GM18867 (cell line): ENCODE measurements at regions not wholly inside any gene's neighbourhood (a gene's known extent, or its start where the extent isn't known, plus 50 kb on each side); places are given as distances from the start of the nearest gene placed in this dataset.

Source experiments
- ATAC-seq: cut with Tn5 transposase; IDR thresholded peaks from one replicate; pipeline ENCODE4 v1.9.1; 2021; ENCODE audit warnings: mild to moderate bottlenecking, moderate library complexity; ENCODE audit not compliant: unreplicated experiment

DNA sequence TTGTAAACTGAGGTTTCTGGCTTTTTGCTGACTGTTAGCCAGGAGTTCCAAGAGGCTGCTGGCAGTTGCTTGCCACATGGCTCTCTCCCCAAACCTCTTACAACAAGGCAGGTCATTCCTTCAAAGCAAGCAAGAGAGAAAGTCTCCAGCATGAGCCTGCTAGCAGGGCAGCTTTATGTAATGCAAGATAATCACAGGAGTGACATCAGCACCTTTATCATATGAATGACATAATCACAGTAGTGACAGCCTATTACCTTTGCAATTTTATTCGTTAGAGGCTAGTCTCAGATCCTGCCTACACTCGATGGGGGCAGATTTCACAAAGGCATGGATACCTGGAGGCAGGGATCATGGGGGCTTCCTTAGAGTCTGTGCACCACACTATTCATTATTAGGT is 79.5 kb upstream of the KCNJ16 start:
- ATAC-seq = no peak

GRCh38 chr17:69997332-69997731 is 77.7 kb upstream of the KCNJ16 start:
- no peak for ATAC-seq

DNA sequence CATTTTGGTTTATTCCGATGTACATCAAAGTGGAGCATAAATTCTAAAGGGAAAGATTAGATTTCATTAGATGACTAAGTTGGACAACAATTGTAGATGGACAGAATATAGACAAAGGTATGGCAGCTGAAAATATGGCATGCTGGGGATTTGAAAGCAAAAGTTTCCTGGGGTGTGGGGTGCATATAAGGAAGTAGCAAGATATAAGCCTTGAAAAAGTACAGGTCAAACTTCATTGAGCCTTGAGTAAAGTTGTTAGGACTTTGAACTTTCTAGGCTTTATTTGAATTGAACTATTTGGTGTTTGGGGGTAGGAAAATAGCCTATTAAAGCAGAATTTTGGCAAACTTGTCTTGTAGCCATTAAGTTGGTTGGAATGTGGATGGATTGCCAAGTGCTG is 75.8 kb upstream of the KCNJ16 start:
- ATAC-seq = no peak

DNA sequence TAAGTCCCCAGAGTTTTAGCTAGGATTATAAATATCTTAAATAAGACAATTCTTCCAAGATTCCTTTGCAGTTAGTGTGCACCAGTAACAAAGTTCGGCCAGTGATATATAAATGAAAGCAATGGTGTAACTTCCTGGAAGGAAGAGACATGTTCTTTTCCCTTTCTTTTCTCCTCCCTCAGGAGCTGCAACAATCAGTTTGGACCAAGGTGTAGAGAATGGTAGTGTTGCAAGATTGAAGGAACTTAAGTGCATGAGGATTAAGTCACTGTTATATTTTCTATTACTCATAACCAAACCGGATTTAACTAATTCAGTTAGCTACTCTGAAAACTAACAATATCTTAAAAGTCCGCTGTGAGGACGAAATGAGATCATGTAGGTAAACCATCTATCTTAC is 68.9 kb upstream of the KCNJ16 start:
- ATAC-seq = no peak

DNA sequence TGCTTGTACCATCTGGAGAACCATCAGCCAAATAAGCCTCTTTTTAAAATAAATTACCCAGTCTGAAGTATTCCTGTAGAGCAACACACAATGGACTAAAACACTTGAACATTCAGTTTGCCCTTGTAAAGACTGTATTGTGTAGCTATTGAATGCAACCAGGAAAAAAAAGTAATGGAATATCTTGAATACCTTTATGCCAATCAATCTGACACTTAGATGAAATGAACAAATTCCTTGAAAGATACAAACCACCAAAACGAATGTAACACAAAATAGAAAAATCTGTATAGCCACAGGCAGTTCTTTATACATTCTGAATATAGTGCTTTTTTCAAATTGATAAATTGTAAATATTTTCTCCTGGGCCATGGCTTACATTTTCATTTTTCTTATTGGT is 63.3 kb upstream of the KCNJ16 start:
- no peak for ATAC-seq

GRCh38 chr17:70013911-70014310 is 61.1 kb upstream of the KCNJ16 start:
- no peak for ATAC-seq

DNA sequence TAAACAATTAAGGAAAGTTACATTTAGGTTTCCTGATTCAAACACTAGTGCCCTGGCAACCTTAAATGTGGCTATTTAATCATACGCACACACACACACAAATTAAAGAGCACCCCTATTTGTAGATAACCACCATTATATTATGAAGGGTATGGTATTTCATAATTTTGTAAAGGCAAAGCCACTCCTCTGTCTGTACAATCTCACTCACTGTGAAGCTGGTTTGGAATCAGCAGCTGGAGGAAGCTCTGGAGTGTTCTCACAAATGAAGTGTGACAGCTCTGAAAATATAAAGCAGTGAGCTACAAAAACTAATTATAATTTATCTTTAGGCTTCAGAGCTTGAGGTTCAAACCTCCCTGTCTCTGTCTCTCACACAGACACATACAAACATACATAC is 57.9 kb upstream of the KCNJ16 start:
- ATAC-seq = no peak

GRCh38 chr17:70017941-70018340 is 57.1 kb upstream of the KCNJ16 start:
- ATAC-seq = no peak

DNA sequence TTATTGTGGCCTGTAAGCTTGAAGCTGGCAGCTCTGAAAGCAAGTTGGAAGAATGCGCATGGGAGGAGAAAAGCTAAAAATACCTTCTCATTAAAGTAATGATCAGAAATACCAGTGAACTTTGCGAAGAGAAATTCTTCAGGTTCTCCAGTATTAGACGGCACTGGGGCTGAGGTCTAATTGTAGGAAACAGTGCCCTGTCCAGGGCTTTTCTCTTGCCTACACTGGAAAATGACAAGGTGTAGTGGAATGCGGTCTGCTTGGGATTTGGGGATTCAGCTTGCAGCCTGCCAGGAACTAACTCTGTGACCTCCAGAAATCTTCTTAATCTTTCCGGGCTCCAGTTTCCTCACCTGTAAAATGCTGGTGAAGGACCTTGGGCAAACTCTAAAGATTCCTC is 53.3 kb upstream of the KCNJ16 start:
- ATAC-seq = no peak

GRCh38 chr17:70022175-70022574 is 52.9 kb upstream of the KCNJ16 start:
- no peak for ATAC-seq

DNA sequence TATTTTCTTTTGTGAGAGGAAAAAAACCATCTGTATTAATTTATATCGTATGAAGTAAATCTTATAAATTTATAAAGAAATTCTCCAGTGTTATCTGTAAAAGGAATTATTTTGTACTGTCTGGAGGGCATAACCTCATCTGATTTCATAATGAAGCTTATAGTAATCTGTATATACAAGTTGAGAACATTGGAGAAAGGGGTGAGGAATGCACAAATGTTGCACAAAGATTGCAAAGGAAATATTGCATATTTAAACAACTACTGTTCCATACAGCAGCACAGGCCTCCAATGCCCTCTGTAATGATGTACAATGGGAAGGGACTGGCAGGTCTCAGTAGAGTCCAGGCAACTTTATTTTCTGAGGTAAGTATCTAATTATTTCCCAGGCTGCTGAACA is 50.8 kb upstream of the KCNJ16 start:
- ATAC-seq = no peak
